ENCODE measurements at regions not wholly inside any gene's neighbourhood (a gene's known extent, or its start where the extent isn't known, plus 50 kb on each side); places are given as distances from the start of the nearest gene placed in this dataset.

DNA sequence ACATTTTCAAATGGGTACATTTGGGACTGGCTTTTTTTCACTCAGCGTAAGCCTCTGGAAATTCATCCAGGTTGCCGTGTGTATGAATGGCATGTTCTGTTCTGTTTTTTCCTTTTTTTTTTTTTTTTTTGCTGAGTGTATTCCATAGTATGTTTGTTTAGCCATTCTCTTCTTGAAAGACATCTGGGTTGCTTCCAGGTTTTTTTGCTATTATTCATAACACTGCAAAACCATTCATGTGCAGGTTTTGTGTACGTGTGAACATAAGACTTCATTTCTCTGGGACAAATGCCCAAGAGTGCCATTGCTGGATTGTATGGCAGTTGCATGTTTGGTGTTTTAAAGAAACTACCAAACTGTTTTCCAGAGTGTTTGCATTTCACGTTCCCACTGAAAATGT is 335.9 kb upstream of the TNRC6C start:
- TF ChIP-seq, protein P1, sequence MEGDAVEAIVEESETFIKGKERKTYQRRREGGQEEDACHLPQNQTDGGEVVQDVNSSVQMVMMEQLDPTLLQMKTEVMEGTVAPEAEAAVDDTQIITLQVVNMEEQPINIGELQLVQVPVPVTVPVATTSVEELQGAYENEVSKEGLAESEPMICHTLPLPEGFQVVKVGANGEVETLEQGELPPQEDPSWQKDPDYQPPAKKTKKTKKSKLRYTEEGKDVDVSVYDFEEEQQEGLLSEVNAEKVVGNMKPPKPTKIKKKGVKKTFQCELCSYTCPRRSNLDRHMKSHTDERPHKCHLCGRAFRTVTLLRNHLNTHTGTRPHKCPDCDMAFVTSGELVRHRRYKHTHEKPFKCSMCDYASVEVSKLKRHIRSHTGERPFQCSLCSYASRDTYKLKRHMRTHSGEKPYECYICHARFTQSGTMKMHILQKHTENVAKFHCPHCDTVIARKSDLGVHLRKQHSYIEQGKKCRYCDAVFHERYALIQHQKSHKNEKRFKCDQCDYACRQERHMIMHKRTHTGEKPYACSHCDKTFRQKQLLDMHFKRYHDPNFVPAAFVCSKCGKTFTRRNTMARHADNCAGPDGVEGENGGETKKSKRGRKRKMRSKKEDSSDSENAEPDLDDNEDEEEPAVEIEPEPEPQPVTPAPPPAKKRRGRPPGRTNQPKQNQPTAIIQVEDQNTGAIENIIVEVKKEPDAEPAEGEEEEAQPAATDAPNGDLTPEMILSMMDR (IDR thresholded peaks at IDR 0.05; ENCODE audit: low read depth, low read length), result no peak
- TF ChIP-seq EZH2phosphoT487 (IDR thresholded peaks at IDR 0.05; ENCODE audit: low read depth), result no peak

Measured in OCI-LY3 (cell line).